Esophagus squamous epithelium (tissue), 4 donors: ENCODE measurements at regions not wholly inside any gene's neighbourhood (a gene's known extent, or its start where the extent isn't known, plus 50 kb on each side); places are given as distances from the start of the nearest gene placed in this dataset.

ENCODE experiments used
- CTCF ChIP-seq, 6 experiments: fragments of 450-650 bp in 4 of 6; fragments of 200-600 bp in 2 of 6; sonication (generic) in 2 of 6; IDR thresholded peaks; one replicate each; pipeline ENCODE4 v1.5.1; 2016 to 2019; ENCODE audit warnings: antibody characterized with exemption in 6 of 6, mild to moderate bottlenecking in 4 of 6, moderate library complexity in 4 of 6
- POLR2A ChIP-seq, 4 donors: fragments of 450-650 bp; IDR thresholded peaks; one replicate each; pipeline ENCODE4 v1.6.1; 2017; ENCODE audit warnings: antibody characterized with exemption in 4 of 4, mild to moderate bottlenecking in 4 of 4, moderate library complexity in 3 of 4

GRCh38 chr13:23956106-23956505, 58.8 kb upstream of the C1QTNF9B start:
- TF ChIP-seq CTCF (IDR thresholded peaks at IDR 0.05) (no peak), POLR2A (IDR thresholded peaks at IDR 0.05) (no peak)
